K562 (cell line): ENCODE measurements at regions not wholly inside any gene's neighbourhood (a gene's known extent, or its start where the extent isn't known, plus 50 kb on each side); places are given as distances from the start of the nearest gene placed in this dataset.

Experiments
- ATAC-seq: fragments of 200-7000 bp; cut with Tn5 transposase; 3 replicates; pipeline ENCODE4 v1.9.1; 2020; ENCODE audit warnings: moderate library complexity
- BruUV-seq: library from RNA; stranded (reverse); fragments of 400-500 nt; replicated peaks from 2 replicates; lab custom pipeline; 2021; lab: Mats Ljungman, UMichigan
- CTCF ChIA-PET: fragments of 300-600 bp; formaldehyde crosslinking; extraction: SDS; loops from one replicate; lab custom pipeline; 2021; ENCODE audit warnings: low intra/inter-chr PET ratio; lab: Yijun Ruan, JAX
- POLR2A ChIA-PET: fragments of 300-600, 350-650 bp; sonication (Branson Sonifier 250); formaldehyde crosslinking; extraction: SDS; loops from one replicate; lab custom pipeline; 2021; ENCODE audit warnings: antibody characterized with exemption, inconsistent platforms; lab: Yijun Ruan, JAX
- DNase-seq, 4 experiments: peaks; one replicate each; pipeline versions ENCODE4 v3.0.0 to v3.0.0-alpha.2; 2011 to 2018; ENCODE audit warnings: low spot score in 3 of 4, mixed read lengths in 3 of 4; ENCODE audit errors: extremely low read depth in 1 of 4
- FAIRE-seq: peaks from 2 replicates; lab custom pipeline; 2011; peaks lifted over from hg19 to GRCh38; lab: Jason Lieb, UNC
- H2AFZ ChIP-seq: 2 replicates; pipeline ENCODE4 v1.6.0; 2011; ENCODE audit warnings: low read depth, low read length, control low read depth, inconsistent platforms
- H3K27ac ChIP-seq: fragments of 200-600 bp; 3 replicates; pipeline ENCODE4 v1.8.0; 2011; ENCODE audit warnings: low read depth, mild to moderate bottlenecking, control low read depth, inconsistent platforms, low read length, moderate library complexity, mixed read lengths; ENCODE audit errors: extremely low read depth
- H3K27me3 ChIP-seq, 2 experiments: fragments of 300-600 bp in 1 of 2; 2 replicates in 1 of 2; 3 replicates in 1 of 2; pipeline versions ENCODE4 v1.6.0 to v1.8.0; 2011; ENCODE audit warnings: inconsistent platforms in 2 of 2, low read length in 2 of 2, mild to moderate bottlenecking in 1 of 2, mixed read lengths in 1 of 2, moderate library complexity in 1 of 2; ENCODE audit not compliant: control insufficient read depth in 2 of 2, insufficient read depth in 2 of 2
- H3K36me3 ChIP-seq: fragments of 300-600 bp; 3 replicates; pipeline ENCODE4 v1.8.0; 2011; ENCODE audit warnings: mild to moderate bottlenecking, low read length, inconsistent platforms; ENCODE audit not compliant: control insufficient read depth, insufficient read depth
- H3K4me1 ChIP-seq, 2 experiments: fragments of 200-600 bp in 1 of 2; replicated peaks in 1 of 2; 2 replicates in 1 of 2; 3 replicates in 1 of 2; pipeline versions ENCODE4 v1.5.1 to v1.8.0; 2011; ENCODE audit warnings: inconsistent platforms in 2 of 2, low read length in 2 of 2, mild to moderate bottlenecking in 1 of 2, mixed read lengths in 1 of 2, moderate library complexity in 1 of 2; ENCODE audit not compliant: control insufficient read depth in 2 of 2, insufficient read depth in 2 of 2
- H3K4me2 ChIP-seq: 2 replicates; pipeline ENCODE4 v1.6.1; 2011; ENCODE audit warnings: low read length, control low read depth, inconsistent platforms, mixed read lengths; ENCODE audit not compliant: insufficient read depth
- H3K4me3 ChIP-seq: fragments of 200-600 bp; sonication (generic), shearing (Covaris generic); 2 replicates; pipeline ENCODE4 v1.5.1; 2016; ENCODE audit warnings: control low read depth, inconsistent platforms
- H3K79me2 ChIP-seq: fragments of 200-600 bp; 3 replicates; pipeline ENCODE4 v1.8.0; 2011; ENCODE audit warnings: low read length, inconsistent platforms; ENCODE audit not compliant: control insufficient read depth, insufficient read depth
- H3K9ac ChIP-seq, 2 experiments: 2 replicates each; pipeline versions ENCODE4 v1.6.0 to v1.6.1; 2011; ENCODE audit warnings: low read depth in 2 of 2, low read length in 2 of 2, control low read depth in 1 of 2, inconsistent platforms in 1 of 2, mild to moderate bottlenecking in 1 of 2, mixed read lengths in 1 of 2; ENCODE audit not compliant: insufficient read depth in 1 of 2
- H3K9me1 ChIP-seq: one replicate; pipeline ENCODE4 v1.6.0; 2011; ENCODE audit warnings: inconsistent platforms, mild to moderate bottlenecking, low read length, moderate library complexity; ENCODE audit not compliant: control insufficient read depth, insufficient read depth
- H3K9me3 ChIP-seq: replicated peaks from 2 replicates; pipeline ENCODE4 v1.5.1; 2011; ENCODE audit warnings: low read depth, low read length, inconsistent platforms; ENCODE audit not compliant: control insufficient read depth, insufficient read depth
- H4K20me1 ChIP-seq: replicated peaks from 2 replicates; pipeline ENCODE4 v1.6.1; 2011; ENCODE audit warnings: low read length, inconsistent platforms, mixed read lengths; ENCODE audit not compliant: control insufficient read depth, insufficient read depth
- BHLHE40 ChIP-seq: IDR thresholded peaks from 2 replicates; pipeline ENCODE4 v1.6.1; 2011; ENCODE audit warnings: low read length, improper control_type of control experiment
- CREB5 ChIP-seq: fragments of 250-450 bp; sonication (Bioruptor Pico); IDR thresholded peaks from 2 replicates; pipeline ENCODE4 v1.5.0; 2020; ENCODE audit warnings: mild to moderate bottlenecking
- GABPB1 ChIP-seq: sonication (generic); formaldehyde crosslinking; IDR thresholded peaks from 2 replicates; pipeline ENCODE4 v1.8.0; 2022; ENCODE audit warnings: mild to moderate bottlenecking, missing genetic modification reagents
- KLF6 ChIP-seq: fragments of 250-450 bp; sonication (Bioruptor Pico); IDR thresholded peaks from 2 replicates; pipeline ENCODE4 v1.4.0; 2020; ENCODE audit warnings: mild to moderate bottlenecking, moderate library complexity, borderline replicate concordance
- MTA1 ChIP-seq: fragments of 450-650 bp; IDR thresholded peaks from 2 replicates; pipeline ENCODE4 v1.6.1; 2017; ENCODE audit warnings: borderline replicate concordance
- MYC ChIP-seq, 2 experiments: fragments of 250-450 bp in 1 of 2; sonication (Bioruptor Pico) in 1 of 2; IDR thresholded peaks; 2 replicates each; pipeline versions ENCODE4 v1.5.1 to v1.6.1; 2012 to 2021; ENCODE audit warnings: low read depth in 2 of 2, borderline replicate concordance in 1 of 2, improper control_type of control experiment in 1 of 2, low read length in 1 of 2, mild to moderate bottlenecking in 1 of 2, moderate library complexity in 1 of 2
- NCOA2 ChIP-seq, 2 experiments: fragments of 450-650 bp; IDR thresholded peaks; 2 replicates each; pipeline ENCODE4 v1.6.1; 2018; ENCODE audit warnings: mild to moderate bottlenecking in 2 of 2, moderate library complexity in 1 of 2; ENCODE audit not compliant: partially characterized antibody in 2 of 2
- NRF1 ChIP-seq, 2 experiments: fragments of 450-650 bp; IDR thresholded peaks in 1 of 2; conservative IDR thresholded peaks in 1 of 2; 2 replicates each; pipeline ENCODE4 v1.6.1; 2014; ENCODE audit warnings: mild to moderate bottlenecking in 2 of 2
- RAD51 ChIP-seq: fragments of 450-650 bp; IDR thresholded peaks from 2 replicates; pipeline ENCODE4 v1.7.1; 2016; ENCODE audit warnings: low read depth, mild to moderate bottlenecking, borderline replicate concordance
- TFE3 ChIP-seq: fragments of 450-650 bp; formaldehyde crosslinking; IDR thresholded peaks from 2 replicates; pipeline ENCODE4 v1.4.0; 2020; ENCODE audit warnings: mild to moderate bottlenecking, mixed read lengths
- ZNF239 ChIP-seq: fragments of 250-450 bp; sonication (Bioruptor Pico); IDR thresholded peaks from 2 replicates; pipeline ENCODE4 v1.4.0; 2020; ENCODE audit warnings: mild to moderate bottlenecking
- ZNF444 ChIP-seq: fragments of 250-450 bp; sonication (Bioruptor Pico); IDR thresholded peaks from 2 replicates; pipeline ENCODE4 v1.4.0; 2020; ENCODE audit warnings: mild to moderate bottlenecking, moderate library complexity
- ZNF655 ChIP-seq: fragments of 250-450 bp; sonication (Bioruptor Pico); IDR thresholded peaks from 2 replicates; pipeline ENCODE4 v1.5.0; 2021
- WGBS: fragments of 100-300 bp; shearing (Covaris generic); methylation state at CpG from one replicate; pipeline ENCODE4 v1.1.6; 2016; ENCODE audit warnings: low coverage, mixed read lengths; ENCODE audit not compliant: insufficient coverage; ENCODE audit errors: missing lambda C conversion rate; 5-methylcytosine and 5-hydroxymethylcytosine counted together
- in situ Hi-C: fragments of 300-500 bp; cut with MboI; formaldehyde crosslinking; loops from 4 replicates; pipeline ENCODE4 v1.15.0; 2018; ENCODE audit warnings: inconsistent platforms, mixed read lengths
- intact Hi-C: fragments of 100-400 bp; cut with micrococcal nuclease; formaldehyde crosslinking; loops from 2 replicates; pipeline ENCODE4 v1.14.2; 2022

GRCh38 chr4:77367638-77368037 lies 210.6 kb downstream of the CCNG2 start (continued):
- no peak for TF ChIP-seq GABPB1 (CRISPR knock-in tag)
- no peak for TF ChIP-seq CREB5
- no peak for TF ChIP-seq NRF1 (conservative IDR thresholded peaks at IDR 0.05 in 1 of 2, IDR thresholded peaks at IDR 0.05 in 1 of 2)
- no peak for TF ChIP-seq MYC (IDR thresholded peaks at IDR 0.05; ENCODE audit: low read depth, low read length)
- TF ChIP-seq MYC (CRISPR knock-in tag; IDR thresholded peaks at IDR 0.05; ENCODE audit: borderline replicate concordance, low read depth), result no peak
- TF ChIP-seq NCOA2 (IDR thresholded peaks at IDR 0.05; ENCODE audit: partially characterized antibody in 2 of 2), result no peak
- TF ChIP-seq ZNF655, result no peak
- no peak for TF ChIP-seq KLF6 (CRISPR knock-in tag)
- no peak for TF ChIP-seq ZNF444 (CRISPR knock-in tag)
- TF ChIP-seq BHLHE40, result no peak

- Histone ChIP-seq H4K20me1 (no peaks in the 10 kb centered on the region), H3K4me1 (no peaks in the 10 kb centered on the region), H3K36me3 (no peaks in the 10 kb centered on the region), H3K27me3 (peaks cover 0 to 7% of the 10 kb centered on the region in 2 experiments; a peak in 1 of 5 replicates), H3K4me2 (no peak overlapping the region), H3K9ac (no peak overlapping the region), H3K4me3 (no peak overlapping the region), H3K27ac (no peak overlapping the region), H3K79me2 (no peaks in the 10 kb centered on the region), H3K9me3 (no peaks in the 10 kb centered on the region), H2AFZ (no peak overlapping the region), H3K9me1 (no peaks in the 10 kb centered on the region)
- ChIA-PET POLR2A (no interaction called here), CTCF (no interaction called here)
- no peak for TF ChIP-seq MTA1
- TF ChIP-seq ZNF239 (CRISPR knock-in tag), result no peak
- peak; percentile 82 for TF ChIP-seq TFE3 (CRISPR knock-in tag)
- peak; percentile 63; the same call in 1 of the 2 replicates for TF ChIP-seq RAD51
- ATAC-seq (no peak), DNase-seq (no peak), FAIRE-seq (no peak)
- in situ Hi-C loops, result loop anchor here (10.0 kb wide), 1 partner anchor 232 kb away; the partner anchor contains the start of gene CXCL13
- intact Hi-C loops, result no loop called here
- WGBS, result 2% methylated on average over 3 of the region's 3 CpGs
- BruUV-seq, result no TSS peak
Measured at GRCh38 chr4:77372375-77372774, 215.4 kb downstream of the CCNG2 start.
